Breast epithelium (tissue), 4 donors: ENCODE measurements at regions not wholly inside any gene's neighbourhood (a gene's known extent, or its start where the extent isn't known, plus 50 kb on each side); places are given as distances from the start of the nearest gene placed in this dataset.

Experiments
- DNase-seq, 2 donors: peaks; one replicate each; pipeline ENCODE4 v3.0.0-alpha.2; 2019; ENCODE audit warnings: low spot score in 2 of 2
- H3K27ac ChIP-seq, 2 donors: fragments of 200-600 bp; sonication (generic) in 1 of 2; one replicate each; pipeline ENCODE4 v1.5.1; 2016 to 2019; ENCODE audit warnings: mild to moderate bottlenecking in 1 of 2
- H3K27me3 ChIP-seq, 2 donors: fragments of 200-600 bp; sonication (generic) in 1 of 2; one replicate each; pipeline versions ENCODE4 v1.5.1 to v1.6.0; 2017 to 2019; ENCODE audit warnings: control low read depth in 1 of 2, mild to moderate bottlenecking in 1 of 2
- H3K36me3 ChIP-seq: fragments of 200-600 bp; one replicate; pipeline ENCODE4 v1.5.1; 2019
- H3K4me1 ChIP-seq, 2 donors: fragments of 200-600 bp; sonication (generic); one replicate each; pipeline ENCODE4 v1.5.1; 2016 to 2019; ENCODE audit warnings: control low read depth in 1 of 2
- H3K4me3 ChIP-seq, 3 donors: fragments of 200-600 bp; sonication (generic); 1 replicate in 2 of 3; 2 replicates in 1 of 3; pipeline ENCODE4 v1.5.1; 2016 to 2019; ENCODE audit warnings: mild to moderate bottlenecking in 3 of 3, moderate library complexity in 2 of 3
- H3K9me3 ChIP-seq, 2 donors: fragments of 200-600 bp; sonication (generic) in 1 of 2; one replicate each; pipeline ENCODE4 v1.5.1; 2016 to 2019; ENCODE audit warnings: control low read depth in 1 of 2
- POLR2A ChIP-seq: fragments of 450-650 bp; IDR thresholded peaks from one replicate; pipeline ENCODE4 v1.6.1; 2016; ENCODE audit warnings: antibody characterized with exemption, mild to moderate bottlenecking, moderate library complexity
- POLR2AphosphoS5 ChIP-seq, 3 donors: sonication (generic); formaldehyde crosslinking; IDR thresholded peaks; one replicate each; pipeline ENCODE4 v1.6.1; 2017; ENCODE audit warnings: antibody characterized with exemption in 3 of 3
- intact Hi-C: fragments of 100-400 bp; cut with DNase I; formaldehyde crosslinking; loops from one replicate; pipeline ENCODE4 v1.15.1; 2023; ENCODE audit warnings: low total_unique reads
- TF ChIP-seq, protein P1 (sequence below), 3 donors: fragments of 450-650 bp; IDR thresholded peaks; one replicate each; pipeline ENCODE4 v1.5.1; 2016 to 2017; ENCODE audit warnings: antibody characterized with exemption in 3 of 3, mild to moderate bottlenecking in 3 of 3, moderate library complexity in 3 of 3

DNA sequence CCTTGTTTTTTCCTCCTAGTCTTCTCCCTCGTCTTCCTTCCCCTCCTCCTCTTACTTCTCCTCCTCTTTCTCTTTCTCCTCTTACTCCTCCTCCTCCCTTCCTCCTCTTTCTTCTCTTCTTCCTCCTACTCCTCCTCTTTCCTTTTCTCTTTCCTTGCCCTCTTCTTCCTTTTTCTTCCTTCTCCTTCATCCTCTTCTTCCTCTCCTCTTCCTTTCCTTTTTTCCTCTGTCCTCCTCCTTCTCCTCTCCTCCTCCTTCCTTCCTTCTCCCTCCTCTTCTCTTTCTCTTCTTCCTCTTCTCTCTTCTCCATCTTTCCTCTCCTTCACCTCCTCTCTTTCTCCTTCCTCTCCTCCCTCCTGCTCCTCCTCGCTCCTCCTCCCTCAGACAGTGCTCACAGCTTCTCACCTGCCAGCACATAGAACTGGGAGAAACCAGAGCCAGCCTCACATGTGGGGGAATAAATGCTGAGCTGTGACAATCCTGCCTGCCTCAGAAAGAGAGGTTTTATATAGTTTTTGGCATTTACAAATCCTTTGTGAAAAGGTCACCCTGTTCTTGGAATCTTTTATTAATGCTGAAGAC, 84.3 kb upstream of the NLRP1 start:
- peaks cover 0 to 32% of the 10 kb centered on the region in 2 donors for H3K27me3 ChIP-seq
- no peak for DNase-seq

GRCh38 chr17:5669191-5669590, 84.9 kb upstream of the NLRP1 start:
- H3K4me3 ChIP-seq: no peak overlapping the region
- no peak for TF ChIP-seq POLR2A
- TF ChIP-seq, protein P1, sequence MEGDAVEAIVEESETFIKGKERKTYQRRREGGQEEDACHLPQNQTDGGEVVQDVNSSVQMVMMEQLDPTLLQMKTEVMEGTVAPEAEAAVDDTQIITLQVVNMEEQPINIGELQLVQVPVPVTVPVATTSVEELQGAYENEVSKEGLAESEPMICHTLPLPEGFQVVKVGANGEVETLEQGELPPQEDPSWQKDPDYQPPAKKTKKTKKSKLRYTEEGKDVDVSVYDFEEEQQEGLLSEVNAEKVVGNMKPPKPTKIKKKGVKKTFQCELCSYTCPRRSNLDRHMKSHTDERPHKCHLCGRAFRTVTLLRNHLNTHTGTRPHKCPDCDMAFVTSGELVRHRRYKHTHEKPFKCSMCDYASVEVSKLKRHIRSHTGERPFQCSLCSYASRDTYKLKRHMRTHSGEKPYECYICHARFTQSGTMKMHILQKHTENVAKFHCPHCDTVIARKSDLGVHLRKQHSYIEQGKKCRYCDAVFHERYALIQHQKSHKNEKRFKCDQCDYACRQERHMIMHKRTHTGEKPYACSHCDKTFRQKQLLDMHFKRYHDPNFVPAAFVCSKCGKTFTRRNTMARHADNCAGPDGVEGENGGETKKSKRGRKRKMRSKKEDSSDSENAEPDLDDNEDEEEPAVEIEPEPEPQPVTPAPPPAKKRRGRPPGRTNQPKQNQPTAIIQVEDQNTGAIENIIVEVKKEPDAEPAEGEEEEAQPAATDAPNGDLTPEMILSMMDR (IDR thresholded peaks at IDR 0.05): no peak
- no peak for TF ChIP-seq POLR2AphosphoS5 (IDR thresholded peaks at IDR 0.05)
- no peaks in the 10 kb centered on the region for H3K4me1 ChIP-seq
- no peak overlapping the region for H3K27ac ChIP-seq
- intact Hi-C loops: no loop called here
- H3K36me3 ChIP-seq: no peaks in the 10 kb centered on the region
- H3K27me3 ChIP-seq: peaks cover 0 to 26% of the 10 kb centered on the region in 2 donors
- H3K9me3 ChIP-seq: no peaks in the 10 kb centered on the region
- no peak for DNase-seq

More for the DNA sequence above, 84.3 kb upstream of the NLRP1 start:
- H3K27ac ChIP-seq: no peak overlapping the region
- H3K4me1 ChIP-seq: no peaks in the 10 kb centered on the region
- H3K9me3 ChIP-seq: no peaks in the 10 kb centered on the region
- no peak overlapping the region for H3K4me3 ChIP-seq
- intact Hi-C loops: no loop called here
- no peaks in the 10 kb centered on the region for H3K36me3 ChIP-seq
- TF ChIP-seq, protein P1 (IDR thresholded peaks at IDR 0.05): no peak
- TF ChIP-seq POLR2AphosphoS5 (IDR thresholded peaks at IDR 0.05) (no peak), POLR2A (no peak)

DNA sequence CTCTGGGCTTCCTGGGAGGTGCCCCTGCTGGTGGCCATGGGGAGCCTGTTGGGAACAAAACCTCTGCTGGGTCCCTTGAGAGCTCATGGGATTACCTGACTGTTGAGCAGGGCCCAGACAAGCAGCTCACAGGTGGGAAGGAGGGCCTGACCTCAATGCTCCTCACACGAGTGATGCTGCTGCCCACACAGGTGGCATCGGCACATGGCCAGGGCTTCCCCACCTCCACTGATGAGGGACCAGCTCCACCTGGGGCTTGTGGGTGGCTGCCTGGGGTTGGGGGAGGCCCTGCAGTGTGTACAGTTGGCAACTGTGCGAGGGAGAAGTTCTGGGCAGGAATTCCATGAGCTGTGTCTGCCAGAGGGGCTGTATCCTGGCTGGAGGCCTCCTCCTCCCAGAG, 87.8 kb upstream of the NLRP1 start:
- Histone ChIP-seq H3K36me3 (no peaks in the 10 kb centered on the region), H3K27ac (no peak overlapping the region), H3K4me1 (no peaks in the 10 kb centered on the region), H3K9me3 (no peaks in the 10 kb centered on the region), H3K27me3 (peaks cover 0 to 18% of the 10 kb centered on the region in 2 donors), H3K4me3 (no peak overlapping the region)
- intact Hi-C loops: no loop called here
- no peak for DNase-seq
- TF ChIP-seq, protein P1 (IDR thresholded peaks at IDR 0.05): no peak
- TF ChIP-seq POLR2A: no peak
- TF ChIP-seq POLR2AphosphoS5 (IDR thresholded peaks at IDR 0.05): no peak

DNA sequence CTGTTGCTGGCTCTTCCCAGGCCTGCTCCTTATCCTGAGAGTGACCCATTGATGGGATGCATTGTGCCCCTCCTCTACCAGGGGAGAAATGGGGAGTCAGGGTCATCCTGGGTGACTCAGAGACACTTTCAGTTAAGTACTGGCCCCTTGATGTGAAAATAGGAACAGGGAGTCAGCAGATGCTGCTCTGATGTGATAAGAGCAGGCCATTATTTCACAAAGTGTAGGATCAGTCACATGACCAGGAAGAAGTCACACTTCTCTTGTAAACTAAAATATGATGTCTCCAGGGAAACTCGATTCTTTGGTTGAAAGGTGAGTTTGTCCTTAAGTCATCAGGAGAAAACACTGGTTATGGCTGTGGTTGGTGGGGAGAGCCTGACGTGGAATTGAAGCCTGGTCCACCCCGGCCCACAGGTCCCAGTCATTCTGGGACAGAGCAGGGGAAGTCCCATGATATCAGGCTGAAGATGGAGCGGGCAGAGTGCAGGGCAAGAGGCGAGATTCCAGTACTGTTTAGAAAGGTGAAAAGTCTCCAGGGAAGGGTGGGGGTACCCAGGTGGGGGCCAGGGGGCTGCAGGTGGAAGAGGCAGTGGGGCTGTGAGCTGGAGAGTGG, 88.6 kb upstream of the NLRP1 start:
- Histone ChIP-seq H3K27ac (no peak overlapping the region), H3K36me3 (no peaks in the 10 kb centered on the region), H3K9me3 (no peaks in the 10 kb centered on the region), H3K27me3 (peaks cover 0 to 10% of the 10 kb centered on the region in 2 donors), H3K4me3 (no peak overlapping the region), H3K4me1 (no peaks in the 10 kb centered on the region)
- no peak for DNase-seq
- intact Hi-C loops: no loop called here
- TF ChIP-seq, protein P1 (IDR thresholded peaks at IDR 0.05): no peak
- TF ChIP-seq POLR2A (no peak), POLR2AphosphoS5 (IDR thresholded peaks at IDR 0.05) (no peak)

DNA sequence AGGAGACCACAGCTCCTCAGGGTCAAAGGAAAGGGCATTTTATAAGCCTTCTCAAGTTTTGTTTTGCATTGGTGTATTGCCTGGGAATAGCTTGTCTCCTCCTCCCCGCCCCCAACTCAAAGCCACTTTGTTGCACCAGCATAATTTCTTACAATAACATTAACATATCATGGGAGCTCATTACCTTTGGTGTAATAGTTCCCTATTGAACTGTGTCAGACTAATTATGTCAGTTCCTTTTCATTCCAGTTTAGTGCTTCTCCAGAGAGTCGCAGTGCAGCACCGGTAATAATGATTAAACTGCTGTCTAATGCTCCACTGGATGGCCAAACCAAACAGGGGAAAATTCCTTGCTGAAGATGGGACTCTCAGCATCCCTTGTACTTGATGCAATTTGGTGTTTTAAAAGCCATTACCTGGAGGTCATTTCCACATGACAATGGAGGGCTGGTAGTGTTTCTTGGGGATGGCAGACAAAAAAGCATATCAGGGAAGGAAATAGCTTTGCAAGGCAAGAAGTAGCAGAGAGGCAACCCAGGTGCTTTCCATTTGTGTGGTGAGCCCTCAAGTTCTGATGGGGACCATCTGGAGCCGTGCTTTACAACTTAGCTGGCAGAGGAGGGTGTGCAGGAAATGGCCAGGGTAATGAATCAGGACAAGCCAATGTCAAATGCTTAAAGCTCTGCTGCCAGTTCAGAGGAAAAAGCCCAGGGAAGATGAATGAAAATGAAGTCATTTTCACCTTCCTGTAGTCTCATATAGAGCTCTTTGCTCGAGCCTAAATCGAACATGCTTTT, 91.5 kb upstream of the NLRP1 start:
- Histone ChIP-seq H3K4me1 (no peaks in the 10 kb centered on the region), H3K4me3 (no peak overlapping the region), H3K27ac (no peak overlapping the region), H3K27me3 (peaks cover 0 to 12% of the 10 kb centered on the region in 2 donors), H3K36me3 (no peaks in the 10 kb centered on the region), H3K9me3 (no peaks in the 10 kb centered on the region)
- intact Hi-C loops: loop anchor here (5.0 kb wide), 1 partner anchor 441 kb away; no protein-coding TSS in a partner anchor
- DNase-seq: no peak
- TF ChIP-seq POLR2AphosphoS5 (IDR thresholded peaks at IDR 0.05): no peak
- TF ChIP-seq, protein P1 (IDR thresholded peaks at IDR 0.05): no peak
- no peak for TF ChIP-seq POLR2A
